Gastrocnemius medialis (tissue), 4 donors: ENCODE measurements at regions not wholly inside any gene's neighbourhood (a gene's known extent, or its start where the extent isn't known, plus 50 kb on each side); places are given as distances from the start of the nearest gene placed in this dataset.

Source experiments
- ATAC-seq, 2 donors: fragments of 150-250 bp; one replicate each; pipeline ENCODE4 v1.9.1; 2016
- DNase-seq, 2 donors: peaks; one replicate each; pipeline ENCODE4 v3.0.0-alpha.2; 2019
- H3K27ac ChIP-seq, 4 donors: fragments of 200-600 bp; sonication (generic); 1 replicate in 1 of 4; 2 replicates in 3 of 4; pipeline ENCODE4 v1.5.1; 2016 to 2018; ENCODE audit warnings: mild to moderate bottlenecking in 2 of 4, moderate library complexity in 1 of 4
- H3K27me3 ChIP-seq, 3 donors: fragments of 200-600 bp; sonication (generic) in 2 of 3; 1 replicate in 1 of 3; 2 replicates in 2 of 3; pipeline versions ENCODE4 v1.5.1 to v1.6.0; 2016 to 2019; ENCODE audit warnings: mild to moderate bottlenecking in 1 of 3, moderate library complexity in 1 of 3
- H3K36me3 ChIP-seq, 2 donors: fragments of 200-600 bp; sonication (generic) in 1 of 2; one replicate each; pipeline ENCODE4 v1.5.1; 2017 to 2018
- H3K4me1 ChIP-seq, 2 donors: fragments of 200-600 bp; sonication (generic) in 1 of 2; one replicate each; pipeline ENCODE4 v1.5.1; 2016 to 2017; ENCODE audit warnings: mild to moderate bottlenecking in 2 of 2
- H3K4me3 ChIP-seq, 4 donors: fragments of 200-600 bp; sonication (generic) in 3 of 4; 1 replicate in 1 of 4; 2 replicates in 3 of 4; pipeline ENCODE4 v1.5.1; 2016 to 2019; ENCODE audit warnings: mild to moderate bottlenecking in 2 of 4
- H3K9me3 ChIP-seq, 3 donors: fragments of 200-600 bp; sonication (generic) in 2 of 3; 1 replicate in 1 of 3; 2 replicates in 2 of 3; pipeline ENCODE4 v1.5.1; 2016 to 2019
- CTCF ChIP-seq, 5 experiments: fragments of 450-650 bp in 3 of 5; fragments of 200-600 bp in 2 of 5; sonication (generic) in 2 of 5; IDR thresholded peaks in 4 of 5; conservative IDR thresholded peaks in 1 of 5; 1 replicate in 4 of 5; 2 replicates in 1 of 5; pipeline ENCODE4 v1.5.1; 2016 to 2019; ENCODE audit warnings: antibody characterized with exemption in 5 of 5, mild to moderate bottlenecking in 3 of 5, moderate library complexity in 3 of 5
- POLR2A ChIP-seq, 2 donors: fragments of 450-650 bp; IDR thresholded peaks; one replicate each; pipeline ENCODE4 v1.6.1; 2017; ENCODE audit warnings: antibody characterized with exemption in 2 of 2, mild to moderate bottlenecking in 2 of 2, moderate library complexity in 2 of 2
- in situ Hi-C, 4 donors: fragments of 200-750 bp; cut with MboI; loops; one replicate each; pipeline versions ENCODE4 v1.15.0 to v1.8.0; 2017; ENCODE audit warnings: low sequenced_read_pairs in 4 of 4
- intact Hi-C: fragments of 100-400 bp; cut with DNase I; formaldehyde crosslinking; loops from one replicate; pipeline ENCODE4 v1.15.1; 2023; ENCODE audit warnings: low total_unique reads

DNA sequence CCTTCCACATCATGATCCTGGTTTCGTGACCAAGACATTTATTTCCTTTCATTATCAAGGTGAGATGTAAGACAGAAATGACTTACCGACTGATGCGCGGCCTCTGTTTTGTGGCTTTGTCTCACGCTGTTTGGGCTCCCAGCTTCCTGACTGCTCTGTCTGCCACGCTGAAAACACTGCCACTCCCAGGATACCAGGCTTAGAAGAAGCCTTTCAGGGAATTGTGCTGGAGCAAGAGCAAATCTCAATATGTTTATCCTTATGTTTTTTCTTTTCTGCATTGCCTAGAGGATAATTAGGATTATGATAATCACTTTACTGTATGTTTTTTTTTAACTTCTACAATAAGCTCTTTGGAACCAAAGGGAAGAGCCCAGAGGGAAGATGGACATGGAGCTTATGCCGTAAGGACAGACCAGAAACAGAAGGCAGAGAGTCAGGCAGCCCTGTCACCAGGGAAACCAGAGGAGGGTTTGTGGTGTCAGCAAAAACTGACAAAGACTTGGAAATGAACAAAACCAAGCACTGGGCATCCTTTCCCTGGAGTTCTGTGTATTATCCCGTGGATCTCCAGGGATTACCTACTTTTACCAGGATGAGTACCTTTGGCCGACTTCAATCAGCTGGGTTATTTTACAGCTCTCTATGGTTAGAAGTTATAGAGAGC lies 68.2 kb upstream of the ISX start:
- intact Hi-C loops (no loop called here), in situ Hi-C loops (no loop called here)
- Histone ChIP-seq H3K36me3 (no peaks in the 10 kb centered on the region), H3K4me1 (no peaks in the 10 kb centered on the region), H3K27ac (no peak overlapping the region), H3K9me3 (no peaks in the 10 kb centered on the region), H3K27me3 (no peaks in the 10 kb centered on the region), H3K4me3 (no peak overlapping the region)
- no peak for ATAC-seq
- no peak for DNase-seq
- TF ChIP-seq CTCF (IDR thresholded peaks at IDR 0.05 in 4 of 5, conservative IDR thresholded peaks at IDR 0.05 in 1 of 5) = no peak
- TF ChIP-seq POLR2A (IDR thresholded peaks at IDR 0.05) = no peak

- DNase-seq (no peak), ATAC-seq (no peak)
- intact Hi-C loops = no loop called here
- Histone ChIP-seq H3K36me3 (no peaks in the 10 kb centered on the region), H3K4me1 (no peaks in the 10 kb centered on the region), H3K4me3 (no peak overlapping the region), H3K27ac (no peak overlapping the region), H3K27me3 (no peaks in the 10 kb centered on the region), H3K9me3 (no peaks in the 10 kb centered on the region)
- in situ Hi-C loops = no loop called here
- TF ChIP-seq POLR2A (IDR thresholded peaks at IDR 0.05) (no peak), CTCF (IDR thresholded peaks at IDR 0.05 in 4 of 5, conservative IDR thresholded peaks at IDR 0.05 in 1 of 5) (no peak)
Observed at GRCh38 chr22:34998921-34999320, 67.0 kb upstream of the ISX start.

DNA sequence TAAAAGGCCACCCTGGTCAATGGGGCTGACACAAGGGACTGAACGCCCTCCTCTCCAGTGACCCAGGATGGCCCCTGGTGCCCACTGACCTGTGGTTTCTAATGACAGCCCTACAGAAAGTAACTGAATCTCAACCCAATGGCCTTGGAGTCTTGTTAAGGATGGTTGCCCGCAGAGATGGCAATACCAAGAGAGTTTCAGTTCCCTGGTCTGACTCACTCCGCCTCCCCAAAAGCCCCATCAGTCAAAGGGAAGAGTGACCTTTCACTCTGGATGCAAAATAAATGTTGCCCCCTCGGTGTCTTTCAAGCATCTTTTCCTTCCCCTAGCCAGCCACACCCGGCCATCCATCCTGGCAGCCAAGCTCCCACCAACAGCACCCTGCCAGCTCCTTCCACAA lies 57.7 kb upstream of the ISX start:
- H3K4me1 ChIP-seq = no peaks in the 10 kb centered on the region
- intact Hi-C loops (no loop called here), in situ Hi-C loops (no loop called here)
- TF ChIP-seq CTCF (IDR thresholded peaks at IDR 0.05 in 4 of 5, conservative IDR thresholded peaks at IDR 0.05 in 1 of 5) (no peak), POLR2A (IDR thresholded peaks at IDR 0.05) (no peak)
- DNase-seq = no peak
- H3K36me3 ChIP-seq = no peaks in the 10 kb centered on the region
- no peak overlapping the region for H3K27ac ChIP-seq
- no peaks in the 10 kb centered on the region for H3K27me3 ChIP-seq
- H3K9me3 ChIP-seq = no peaks in the 10 kb centered on the region
- ATAC-seq = no peak
- H3K4me3 ChIP-seq = no peak overlapping the region

DNA sequence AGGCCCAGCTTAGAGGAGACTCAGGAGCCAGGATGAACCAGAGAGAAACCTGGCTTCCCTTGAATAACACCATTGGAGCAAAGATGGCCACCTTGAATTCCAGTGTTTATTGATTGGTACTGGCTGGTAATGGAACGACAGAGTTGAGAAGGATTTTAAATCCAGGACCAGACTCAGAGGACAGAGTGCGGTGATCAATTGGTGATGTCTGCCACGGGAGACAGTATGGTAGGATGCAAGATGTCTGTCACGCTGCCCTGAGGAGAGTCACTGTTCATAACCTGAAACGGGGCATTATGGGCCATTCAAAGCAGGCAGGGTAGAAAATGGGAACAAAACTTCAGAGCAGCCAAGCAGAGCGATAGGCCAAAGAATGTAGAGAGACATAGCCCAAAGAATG lies 55.4 kb upstream of the ISX start:
- H3K27me3 ChIP-seq = no peaks in the 10 kb centered on the region
- DNase-seq (no peak), ATAC-seq (no peak)
- no peak overlapping the region for H3K27ac ChIP-seq
- no peaks in the 10 kb centered on the region for H3K4me1 ChIP-seq
- TF ChIP-seq POLR2A (IDR thresholded peaks at IDR 0.05) (no peak), CTCF (IDR thresholded peaks at IDR 0.05 in 4 of 5, conservative IDR thresholded peaks at IDR 0.05 in 1 of 5) (no peak)
- H3K4me3 ChIP-seq = no peak overlapping the region
- H3K9me3 ChIP-seq = no peaks in the 10 kb centered on the region
- intact Hi-C loops (no loop called here), in situ Hi-C loops (no loop called here)
- no peaks in the 10 kb centered on the region for H3K36me3 ChIP-seq

- Histone ChIP-seq H3K9me3 (no peaks in the 10 kb centered on the region), H3K27ac (no peak overlapping the region), H3K36me3 (no peaks in the 10 kb centered on the region), H3K4me1 (no peaks in the 10 kb centered on the region), H3K27me3 (no peaks in the 10 kb centered on the region), H3K4me3 (no peak overlapping the region)
- intact Hi-C loops = no loop called here
- in situ Hi-C loops = no loop called here
- TF ChIP-seq CTCF (IDR thresholded peaks at IDR 0.05 in 4 of 5, conservative IDR thresholded peaks at IDR 0.05 in 1 of 5) = no peak
- TF ChIP-seq POLR2A (IDR thresholded peaks at IDR 0.05) = no peak
- no peak for ATAC-seq
- no peak for DNase-seq
Observed at GRCh38 chr22:35014812-35015211, 51.1 kb upstream of the ISX start.
